Fibroblast of peridontal ligament (primary cell): ENCODE measurements at regions not wholly inside any gene's neighbourhood (a gene's known extent, or its start where the extent isn't known, plus 50 kb on each side); places are given as distances from the start of the nearest gene placed in this dataset.
A peak's percentile ranks its signal among the peaks of the same experiment; 100 is the strongest.
"Not testable (repeated sequence)": the region's sequence is repeated elsewhere in the genome, so short reads cannot be mapped to it uniquely, and the experiment has no call there.

Experiments
- DNase-seq: peaks from one replicate; pipeline ENCODE4 v3.0.0-alpha.2; 2010; ENCODE audit errors: extremely low read depth

GRCh38 chr1:80656014-80656636, 1144.6 kb upstream of the ADGRL2 start:
- peak; percentile 11 for DNase-seq

GRCh38 chr1:80646053-80646452, 1154.7 kb upstream of the ADGRL2 start:
- DNase-seq: no peak

- no peak for DNase-seq
These were observed 1155.1 kb upstream of the ADGRL2 start for GRCh38 chr1:80645621-80646020.

GRCh38 chr1:80640978-80641377, 1159.8 kb upstream of the ADGRL2 start:
- no peak for DNase-seq

GRCh38 chr1:80639777-80640533, 1160.8 kb upstream of the ADGRL2 start:
- DNase-seq: no peak

- DNase-seq: no peak
These were observed 1166.6 kb upstream of the ADGRL2 start for GRCh38 chr1:80633947-80634706.

GRCh38 chr1:80632284-80632683, 1168.5 kb upstream of the ADGRL2 start:
- no peak for DNase-seq

- DNase-seq: no peak
These were observed 1171.4 kb upstream of the ADGRL2 start for GRCh38 chr1:80629304-80629837.

- peak; percentile 2 for DNase-seq
These were observed 1176.1 kb upstream of the ADGRL2 start for GRCh38 chr1:80624682-80625081.

GRCh38 chr1:80607064-80607463, 1193.7 kb upstream of the ADGRL2 start:
- DNase-seq: no peak

- DNase-seq: no peak
These were observed 1206.7 kb upstream of the ADGRL2 start for GRCh38 chr1:80594013-80594412.

GRCh38 chr1:80593197-80593596, 1207.5 kb upstream of the ADGRL2 start:
- no peak for DNase-seq

GRCh38 chr1:80582980-80583379, 1217.8 kb upstream of the ADGRL2 start:
- DNase-seq: no peak

GRCh38 chr1:80579055-80579454, 1221.7 kb upstream of the ADGRL2 start:
- DNase-seq: no peak

GRCh38 chr1:80566867-80567266, 1233.9 kb upstream of the ADGRL2 start:
- no peak for DNase-seq

- no peak for DNase-seq
These were observed 1234.6 kb upstream of the ADGRL2 start for GRCh38 chr1:80566123-80566522.

GRCh38 chr1:80565406-80565805, 1235.3 kb upstream of the ADGRL2 start:
- DNase-seq: no peak

- peak; percentile 44 for DNase-seq
These were observed 1258.5 kb upstream of the ADGRL2 start for GRCh38 chr1:80542231-80542630.

GRCh38 chr1:80540596-80540995, 1260.1 kb upstream of the ADGRL2 start:
- DNase-seq: no peak

GRCh38 chr1:80540149-80540548, 1260.6 kb upstream of the ADGRL2 start:
- no peak for DNase-seq

- not testable (repeated sequence) for DNase-seq
These were observed 1261.4 kb upstream of the ADGRL2 start for GRCh38 chr1:80539298-80539697.

GRCh38 chr1:80536461-80536860, 1264.3 kb upstream of the ADGRL2 start:
- DNase-seq: no peak

GRCh38 chr1:80535466-80535865, 1265.3 kb upstream of the ADGRL2 start:
- DNase-seq: no peak
